ENCODE measurements at regions not wholly inside any gene's neighbourhood (a gene's known extent, or its start where the extent isn't known, plus 50 kb on each side); places are given as distances from the start of the nearest gene placed in this dataset.

GRCh38 chr1:232149287-232150201 is 480.4 kb downstream of the SIPA1L2 start:
- Histone ChIP-seq H3K4me3 (ENCODE audit: low read depth in 2 of 2, low read length in 2 of 2) (no peak overlapping the region; a peak in 1 of 4 replicates), H3K4me1 (ENCODE audit: control insufficient read depth, insufficient read depth, low read length) (no peaks in the 10 kb centered on the region; the same call in 1 of the 2 replicates), H3K27ac (ENCODE audit: low read length) (no peak overlapping the region), H3K27me3 (ENCODE audit: control insufficient read depth, insufficient read depth, low read length) (no peaks in the 10 kb centered on the region), H3K9me3 (ENCODE audit: control insufficient read depth, insufficient read depth, low read depth, low read length) (no peaks in the 10 kb centered on the region), H3K36me3 (ENCODE audit: control insufficient read depth, insufficient read depth, low read length) (no peaks in the 10 kb centered on the region)
- CTCF ChIA-PET = no interaction called here
- POLR2A ChIA-PET = interaction anchor here (0.6 kb wide), 1 partner anchor 15 kb away, joined by 5 read pairs; no protein-coding TSS in a partner anchor
- no TSS peak for BruUV-seq (replicated peaks)
- ATAC-seq = peak; percentile 83
- intact Hi-C loops (cut with micrococcal nuclease; ENCODE audit: unreplicated experiment) = no loop called here
- in situ Hi-C loops (cut with HindIII; ENCODE audit: low pct_unique_long_range_greater_than_20kb, low sequenced_read_pairs) = no loop called here
- TF ChIP-seq POLR2AphosphoS5 (IDR thresholded peaks at IDR 0.05; ENCODE audit: low read depth, low read length) (no peak), REST (IDR thresholded peaks at IDR 0.05; ENCODE audit: insufficient read depth in 1 of 2, low read depth in 2 of 2, low read length in 1 of 2) (0 out of 4 replicates have a peak, but pooled peaks of 1 of the 2 experiments have one; percentile 32)
- DNase-seq (ENCODE audit: low read depth, low spot score) = peak; percentile 76

GRCh38 chr1:232147215-232147614 is 482.7 kb downstream of the SIPA1L2 start:
- in situ Hi-C loops (cut with HindIII; ENCODE audit: low pct_unique_long_range_greater_than_20kb, low sequenced_read_pairs) (no loop called here), intact Hi-C loops (cut with micrococcal nuclease; ENCODE audit: unreplicated experiment) (no loop called here)
- Histone ChIP-seq H3K27ac (ENCODE audit: low read length) (no peak overlapping the region), H3K4me3 (ENCODE audit: low read depth in 2 of 2, low read length in 2 of 2) (no peak overlapping the region), H3K4me1 (ENCODE audit: control insufficient read depth, insufficient read depth, low read length) (no peaks in the 10 kb centered on the region; the same call in 1 of the 2 replicates), H3K9me3 (ENCODE audit: control insufficient read depth, insufficient read depth, low read depth, low read length) (no peaks in the 10 kb centered on the region), H3K36me3 (ENCODE audit: control insufficient read depth, insufficient read depth, low read length) (no peaks in the 10 kb centered on the region), H3K27me3 (ENCODE audit: control insufficient read depth, insufficient read depth, low read length) (no peaks in the 10 kb centered on the region)
- DNase-seq (ENCODE audit: low read depth, low spot score) = no peak
- no TSS peak for BruUV-seq (replicated peaks)
- no peak for ATAC-seq
- TF ChIP-seq CTCF (IDR thresholded peaks at IDR 0.05) (no peak), REST (IDR thresholded peaks at IDR 0.05; ENCODE audit: insufficient read depth in 1 of 2, low read depth in 2 of 2, low read length in 1 of 2) (no peak), POLR2AphosphoS5 (IDR thresholded peaks at IDR 0.05; ENCODE audit: low read depth, low read length) (no peak), TCF7L2 (IDR thresholded peaks at IDR 0.05; ENCODE audit: low read depth, low read length) (no peak), SIN3A (IDR thresholded peaks at IDR 0.05; ENCODE audit: borderline replicate concordance, insufficient read depth, low read depth, low read length) (no peak)
- ChIA-PET CTCF (no interaction called here), POLR2A (no interaction called here)
